Peyer's patch (tissue), 4 donors: ENCODE measurements at regions not wholly inside any gene's neighbourhood (a gene's known extent, or its start where the extent isn't known, plus 50 kb on each side); places are given as distances from the start of the nearest gene placed in this dataset.
"Not testable (repeated sequence)": the region's sequence is repeated elsewhere in the genome, so short reads cannot be mapped to it uniquely, and the experiment has no call there.

ENCODE experiments used
- DNase-seq, 3 donors: peaks; one replicate each; pipeline ENCODE4 v3.0.0-alpha.2; 2017 to 2019
- H3K27ac ChIP-seq, 4 donors: fragments of 200-600 bp; sonication (generic); one replicate each; pipeline ENCODE4 v1.5.1; 2016 to 2019
- H3K27me3 ChIP-seq, 2 donors: fragments of 200-600 bp; sonication (generic); one replicate each; pipeline ENCODE4 v1.5.1; 2019
- H3K36me3 ChIP-seq, 3 donors: fragments of 200-600 bp; sonication (generic); one replicate each; pipeline ENCODE4 v1.5.1; 2016 to 2019
- H3K4me1 ChIP-seq, 4 donors: fragments of 200-600 bp; sonication (generic); one replicate each; pipeline ENCODE4 v1.5.1; 2016 to 2019
- H3K4me3 ChIP-seq, 4 donors: fragments of 200-600 bp; sonication (generic); 1 replicate in 3 of 4; 2 replicates in 1 of 4; pipeline ENCODE4 v1.5.1; 2016 to 2019; ENCODE audit warnings: mild to moderate bottlenecking in 1 of 4
- H3K9me3 ChIP-seq, 4 donors: fragments of 200-600 bp; sonication (generic); one replicate each; pipeline ENCODE4 v1.5.1; 2016 to 2019; ENCODE audit warnings: mild to moderate bottlenecking in 1 of 4
- POLR2A ChIP-seq, 2 donors: fragments of 450-650 bp; IDR thresholded peaks; one replicate each; pipeline ENCODE4 v1.5.1; 2017; ENCODE audit warnings: antibody characterized with exemption in 2 of 2, mild to moderate bottlenecking in 2 of 2, moderate library complexity in 2 of 2
- TF ChIP-seq, protein P1 (sequence below), 6 experiments: fragments of 450-650 bp in 4 of 6; fragments of 200-600 bp in 2 of 6; sonication (generic) in 1 of 6; IDR thresholded peaks; one replicate each; pipeline ENCODE4 v1.5.1; 2017 to 2019; ENCODE audit warnings: antibody characterized with exemption in 6 of 6, mild to moderate bottlenecking in 3 of 6, moderate library complexity in 1 of 6

DNA sequence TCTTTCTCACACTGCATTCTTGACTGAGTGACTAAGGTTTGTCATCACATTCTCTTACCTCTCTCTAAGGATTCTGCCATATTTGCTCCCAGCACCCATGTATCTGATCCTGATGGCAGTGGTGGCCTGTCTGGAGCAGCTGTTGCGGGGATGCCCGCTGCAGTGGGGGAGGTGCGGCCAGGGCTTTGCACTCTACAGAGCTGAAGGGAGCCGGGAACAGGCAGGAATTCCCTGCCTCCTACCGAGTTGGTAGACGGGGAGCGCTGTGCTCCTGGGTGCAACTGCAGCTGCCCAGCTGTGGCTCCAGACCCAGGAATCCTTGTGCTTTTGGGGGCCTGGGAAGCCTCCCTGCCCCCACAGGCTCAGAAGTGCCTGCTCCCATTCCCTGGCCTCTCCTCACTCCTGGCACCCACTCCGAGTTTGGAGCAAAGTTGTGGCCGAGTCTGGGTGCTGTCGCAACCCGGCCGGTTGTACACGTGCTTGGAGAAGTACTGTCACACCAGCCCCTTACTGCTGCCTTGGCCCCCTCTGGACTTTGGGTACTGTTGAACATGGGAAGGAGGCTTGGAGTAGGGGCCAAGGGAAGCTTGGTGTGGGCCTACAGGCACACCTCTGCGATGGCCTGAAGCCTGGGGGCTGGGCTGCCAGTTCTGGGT lies 106.9 kb upstream of the OR4E1 start:
- Histone ChIP-seq H3K4me3 (no peak overlapping the region), H3K9me3 (no peaks in the 10 kb centered on the region), H3K4me1 (no peaks in the 10 kb centered on the region), H3K36me3 (no peaks in the 10 kb centered on the region), H3K27me3 (no peaks in the 10 kb centered on the region), H3K27ac (no peak overlapping the region)
- no peak for DNase-seq
- TF ChIP-seq, protein P1, sequence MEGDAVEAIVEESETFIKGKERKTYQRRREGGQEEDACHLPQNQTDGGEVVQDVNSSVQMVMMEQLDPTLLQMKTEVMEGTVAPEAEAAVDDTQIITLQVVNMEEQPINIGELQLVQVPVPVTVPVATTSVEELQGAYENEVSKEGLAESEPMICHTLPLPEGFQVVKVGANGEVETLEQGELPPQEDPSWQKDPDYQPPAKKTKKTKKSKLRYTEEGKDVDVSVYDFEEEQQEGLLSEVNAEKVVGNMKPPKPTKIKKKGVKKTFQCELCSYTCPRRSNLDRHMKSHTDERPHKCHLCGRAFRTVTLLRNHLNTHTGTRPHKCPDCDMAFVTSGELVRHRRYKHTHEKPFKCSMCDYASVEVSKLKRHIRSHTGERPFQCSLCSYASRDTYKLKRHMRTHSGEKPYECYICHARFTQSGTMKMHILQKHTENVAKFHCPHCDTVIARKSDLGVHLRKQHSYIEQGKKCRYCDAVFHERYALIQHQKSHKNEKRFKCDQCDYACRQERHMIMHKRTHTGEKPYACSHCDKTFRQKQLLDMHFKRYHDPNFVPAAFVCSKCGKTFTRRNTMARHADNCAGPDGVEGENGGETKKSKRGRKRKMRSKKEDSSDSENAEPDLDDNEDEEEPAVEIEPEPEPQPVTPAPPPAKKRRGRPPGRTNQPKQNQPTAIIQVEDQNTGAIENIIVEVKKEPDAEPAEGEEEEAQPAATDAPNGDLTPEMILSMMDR (IDR thresholded peaks at IDR 0.05), result no peak
- TF ChIP-seq POLR2A (IDR thresholded peaks at IDR 0.05), result no peak

DNA sequence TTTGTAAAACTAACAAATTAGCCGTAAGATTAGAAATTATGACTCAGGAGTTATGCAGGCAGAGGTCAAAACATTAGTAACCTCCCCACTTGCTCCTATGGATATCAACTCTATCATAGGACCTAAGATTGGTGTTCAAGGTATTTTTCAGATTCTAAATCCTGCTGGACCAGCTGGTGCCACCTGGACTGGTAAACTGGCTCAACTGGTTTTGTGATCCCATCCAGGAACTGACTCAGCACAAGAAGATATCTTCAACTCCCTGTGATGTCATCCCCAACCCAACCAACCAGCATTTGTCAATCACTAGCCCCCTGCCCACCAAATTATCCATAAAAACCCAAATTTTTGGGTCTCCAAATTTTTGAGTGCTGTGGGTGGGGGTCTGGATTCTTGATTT lies 98.1 kb upstream of the OR4E1 start:
- Histone ChIP-seq H3K27ac (no peak overlapping the region), H3K36me3 (no peaks in the 10 kb centered on the region), H3K9me3 (no peaks in the 10 kb centered on the region), H3K4me3 (no peak overlapping the region), H3K27me3 (no peaks in the 10 kb centered on the region), H3K4me1 (no peaks in the 10 kb centered on the region)
- no peak for TF ChIP-seq POLR2A (IDR thresholded peaks at IDR 0.05)
- TF ChIP-seq, protein P1 (IDR thresholded peaks at IDR 0.05), result no peak
- no peak for DNase-seq

- DNase-seq, result no peak
- H3K4me3 ChIP-seq, result no peak overlapping the region
- no peaks in the 10 kb centered on the region for H3K9me3 ChIP-seq
- no peaks in the 10 kb centered on the region for H3K27me3 ChIP-seq
- TF ChIP-seq, protein P1 (IDR thresholded peaks at IDR 0.05), result no peak
- TF ChIP-seq POLR2A (IDR thresholded peaks at IDR 0.05), result no peak
- H3K4me1 ChIP-seq, result no peaks in the 10 kb centered on the region
- no peak overlapping the region for H3K27ac ChIP-seq
- H3K36me3 ChIP-seq, result no peaks in the 10 kb centered on the region
These were observed 95.2 kb upstream of the OR4E1 start for GRCh38 chr14:21768875-21769257.

DNA sequence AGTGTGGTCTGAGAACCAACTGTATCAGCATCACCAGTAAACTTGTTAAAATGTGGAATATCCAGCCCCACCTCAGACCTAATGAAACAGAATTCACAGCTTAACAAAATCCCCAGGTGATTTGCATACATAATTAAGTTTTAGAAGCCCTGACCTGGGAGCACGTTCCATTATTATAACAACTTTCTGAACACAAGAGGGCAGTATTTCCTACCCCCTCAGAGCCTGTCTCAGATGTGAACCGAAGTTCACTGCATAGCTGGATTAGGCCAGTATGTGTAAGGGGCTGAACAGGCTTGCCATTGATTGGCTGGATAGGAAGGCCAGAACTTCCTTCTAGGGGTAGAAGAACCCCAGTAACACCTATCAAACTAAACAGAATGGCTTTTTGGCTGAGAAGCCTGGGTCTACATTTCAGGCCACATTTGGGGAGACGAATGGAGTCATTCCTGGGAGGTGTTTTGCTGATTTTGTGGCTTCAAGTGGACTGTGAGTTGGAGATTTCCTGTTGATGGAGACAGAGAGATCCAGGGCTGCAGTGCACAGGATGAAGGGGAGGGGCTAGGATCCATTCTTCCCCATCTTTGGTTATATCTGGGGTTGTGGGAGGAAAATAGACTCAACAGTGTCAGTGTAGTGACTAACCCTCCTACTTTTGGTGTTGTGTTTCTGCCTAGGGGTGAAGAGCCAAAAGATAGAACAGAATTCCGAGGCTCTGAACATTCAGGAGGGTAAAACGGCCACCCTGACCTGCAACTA lies 94.7 kb upstream of the OR4E1 start:
- Histone ChIP-seq H3K27ac (no peak overlapping the region), H3K4me1 (no peaks in the 10 kb centered on the region), H3K36me3 (no peaks in the 10 kb centered on the region), H3K9me3 (no peaks in the 10 kb centered on the region), H3K4me3 (no peak overlapping the region), H3K27me3 (no peaks in the 10 kb centered on the region)
- DNase-seq, result no peak
- no peak for TF ChIP-seq POLR2A (IDR thresholded peaks at IDR 0.05)
- TF ChIP-seq, protein P1 (IDR thresholded peaks at IDR 0.05), result peak in 3 of 6 experiments; percentile 20 to 32 (median 28)

- not testable (repeated sequence) for DNase-seq, H3K4me1 ChIP-seq, H3K4me3 ChIP-seq, H3K27ac ChIP-seq, H3K9me3 ChIP-seq, H3K27me3 ChIP-seq, H3K36me3 ChIP-seq
These were observed 86.7 kb upstream of the OR4E1 start for GRCh38 chr14:21760360-21760759.

DNA sequence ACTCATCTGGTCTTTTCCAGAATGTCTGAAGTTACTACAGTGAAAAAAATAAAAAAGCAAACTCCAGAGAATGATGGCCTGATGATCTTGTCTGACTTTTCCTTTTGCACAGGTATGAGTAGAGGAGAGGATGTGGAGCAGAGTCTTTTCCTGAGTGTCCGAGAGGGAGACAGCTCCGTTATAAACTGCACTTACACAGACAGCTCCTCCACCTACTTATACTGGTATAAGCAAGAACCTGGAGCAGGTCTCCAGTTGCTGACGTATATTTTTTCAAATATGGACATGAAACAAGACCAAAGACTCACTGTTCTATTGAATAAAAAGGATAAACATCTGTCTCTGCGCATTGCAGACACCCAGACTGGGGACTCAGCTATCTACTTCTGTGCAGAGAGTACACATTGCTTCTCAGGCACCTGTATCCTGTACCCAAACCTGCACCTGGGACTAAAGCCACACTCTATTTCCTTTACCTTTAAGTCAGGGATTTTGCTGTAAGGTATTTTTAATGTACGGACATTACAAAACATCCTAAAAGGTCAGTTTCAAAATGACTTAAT lies 75.8 kb upstream of the OR4E1 start:
- no peak overlapping the region for H3K27ac ChIP-seq
- H3K4me3 ChIP-seq, result no peak overlapping the region
- no peaks in the 10 kb centered on the region for H3K27me3 ChIP-seq
- no peak for DNase-seq
- no peak for TF ChIP-seq POLR2A (IDR thresholded peaks at IDR 0.05)
- TF ChIP-seq, protein P1 (IDR thresholded peaks at IDR 0.05), result no peak
- H3K9me3 ChIP-seq, result no peaks in the 10 kb centered on the region
- no peaks in the 10 kb centered on the region for H3K36me3 ChIP-seq
- no peaks in the 10 kb centered on the region for H3K4me1 ChIP-seq
